Tibial nerve (tissue), 4 donors: ENCODE measurements at regions not wholly inside any gene's neighbourhood (a gene's known extent, or its start where the extent isn't known, plus 50 kb on each side); places are given as distances from the start of the nearest gene placed in this dataset.

Experiments used
- EP300 ChIP-seq, 2 donors: sonication (generic); formaldehyde crosslinking; IDR thresholded peaks; one replicate each; pipeline ENCODE4 v1.6.1; 2017; ENCODE audit warnings: antibody characterized with exemption in 2 of 2, mild to moderate bottlenecking in 1 of 2
- POLR2A ChIP-seq, 2 donors: fragments of 450-650 bp; IDR thresholded peaks; one replicate each; pipeline ENCODE4 v1.6.1; 2017; ENCODE audit warnings: antibody characterized with exemption in 2 of 2, mild to moderate bottlenecking in 2 of 2, moderate library complexity in 2 of 2
- TF ChIP-seq, protein P1 (sequence below), 5 experiments: fragments of 200-600 bp in 3 of 5; fragments of 450-650 bp in 2 of 5; sonication (generic) in 3 of 5; IDR thresholded peaks; one replicate each; pipeline ENCODE4 v1.5.1; 2016 to 2019; ENCODE audit warnings: antibody characterized with exemption in 5 of 5, mild to moderate bottlenecking in 3 of 5, moderate library complexity in 2 of 5

DNA sequence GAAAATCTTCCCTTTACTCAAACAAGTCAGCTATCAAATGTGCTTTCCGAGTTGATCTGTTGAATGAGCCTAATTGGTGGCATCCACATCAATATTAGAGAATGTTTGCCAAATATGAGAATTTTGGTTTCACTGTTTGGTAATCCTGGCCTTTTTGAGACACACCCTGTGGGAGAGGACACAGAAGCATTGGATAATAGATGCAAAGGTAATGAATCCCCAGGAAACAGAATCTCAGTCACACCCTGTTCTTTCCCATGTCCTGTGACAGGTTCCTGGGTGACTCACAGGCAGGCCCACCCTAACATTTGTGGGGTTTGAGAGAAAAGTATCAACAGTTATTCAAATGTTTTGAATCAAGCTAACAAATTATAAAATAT, 99.8 kb upstream of the PELI1 start:
- no peak for TF ChIP-seq POLR2A (IDR thresholded peaks at IDR 0.05)
- TF ChIP-seq, protein P1, sequence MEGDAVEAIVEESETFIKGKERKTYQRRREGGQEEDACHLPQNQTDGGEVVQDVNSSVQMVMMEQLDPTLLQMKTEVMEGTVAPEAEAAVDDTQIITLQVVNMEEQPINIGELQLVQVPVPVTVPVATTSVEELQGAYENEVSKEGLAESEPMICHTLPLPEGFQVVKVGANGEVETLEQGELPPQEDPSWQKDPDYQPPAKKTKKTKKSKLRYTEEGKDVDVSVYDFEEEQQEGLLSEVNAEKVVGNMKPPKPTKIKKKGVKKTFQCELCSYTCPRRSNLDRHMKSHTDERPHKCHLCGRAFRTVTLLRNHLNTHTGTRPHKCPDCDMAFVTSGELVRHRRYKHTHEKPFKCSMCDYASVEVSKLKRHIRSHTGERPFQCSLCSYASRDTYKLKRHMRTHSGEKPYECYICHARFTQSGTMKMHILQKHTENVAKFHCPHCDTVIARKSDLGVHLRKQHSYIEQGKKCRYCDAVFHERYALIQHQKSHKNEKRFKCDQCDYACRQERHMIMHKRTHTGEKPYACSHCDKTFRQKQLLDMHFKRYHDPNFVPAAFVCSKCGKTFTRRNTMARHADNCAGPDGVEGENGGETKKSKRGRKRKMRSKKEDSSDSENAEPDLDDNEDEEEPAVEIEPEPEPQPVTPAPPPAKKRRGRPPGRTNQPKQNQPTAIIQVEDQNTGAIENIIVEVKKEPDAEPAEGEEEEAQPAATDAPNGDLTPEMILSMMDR (IDR thresholded peaks at IDR 0.05) = no peak
- no peak for TF ChIP-seq EP300 (IDR thresholded peaks at IDR 0.05)
